Endothelial cell of umbilical vein (primary cell): ENCODE measurements at regions not wholly inside any gene's neighbourhood (a gene's known extent, or its start where the extent isn't known, plus 50 kb on each side); places are given as distances from the start of the nearest gene placed in this dataset.

Experiments
- BruUV-seq: library from RNA; stranded (reverse); fragments of 400-500 nt; replicated peaks from 2 replicates; lab custom pipeline; 2021; lab: Mats Ljungman, UMichigan
- CTCF ChIA-PET: fragments of 300-600, 350-600 bp; sonication (Branson Sonifier 250); formaldehyde crosslinking; loops from one replicate; lab custom pipeline; 2021; ENCODE audit warnings: antibody characterized with exemption, inconsistent platforms; lab: Charles Lee
- POLR2A ChIA-PET: fragments of 300-600, 350-600 bp; sonication (Branson Sonifier 250); formaldehyde crosslinking; loops from one replicate; lab custom pipeline; 2021; ENCODE audit warnings: antibody characterized with exemption, inconsistent platforms; lab: Charles Lee
- DNase-seq: peaks from one replicate; pipeline ENCODE4 v3.0.0-alpha.2; 2011; ENCODE audit warnings: low read depth, low spot score
- FAIRE-seq: peaks from 2 replicates; lab custom pipeline; 2011; peaks lifted over from hg19 to GRCh38; lab: Jason Lieb, UNC
- H2AFZ ChIP-seq: 2 replicates; pipeline ENCODE4 v1.6.0; 2012; ENCODE audit warnings: low read depth, low read length, control low read depth, inconsistent platforms
- H3K27ac ChIP-seq: 2 replicates; pipeline ENCODE4 v1.5.1; 2011; ENCODE audit warnings: low read depth, mild to moderate bottlenecking, control low read depth, low read length, moderate library complexity; ENCODE audit not compliant: insufficient read depth
- H3K27me3 ChIP-seq, 2 experiments: 2 replicates each; pipeline versions ENCODE4 v1.6.0 to v1.6.1; 2011; ENCODE audit warnings: low read length in 2 of 2, mixed read lengths in 1 of 2; ENCODE audit not compliant: control insufficient read depth in 2 of 2, insufficient read depth in 2 of 2
- H3K36me3 ChIP-seq, 2 experiments: 2 replicates in 1 of 2; 3 replicates in 1 of 2; pipeline ENCODE4 v1.5.1; 2011; ENCODE audit warnings: low read length in 2 of 2, mild to moderate bottlenecking in 1 of 2, moderate library complexity in 1 of 2; ENCODE audit not compliant: control insufficient read depth in 2 of 2, insufficient read depth in 2 of 2; ENCODE audit errors: extremely low read depth in 1 of 2
- H3K4me1 ChIP-seq: 3 replicates; pipeline ENCODE4 v1.5.1; 2011; ENCODE audit warnings: mild to moderate bottlenecking, low read length; ENCODE audit not compliant: control insufficient read depth, insufficient read depth; ENCODE audit errors: extremely low read depth
- H3K4me2 ChIP-seq: 2 replicates; pipeline ENCODE4 v1.6.1; 2011; ENCODE audit warnings: low read length, control low read depth, mixed read lengths; ENCODE audit not compliant: insufficient read depth
- H3K4me3 ChIP-seq, 3 experiments: fragments of 200-600 bp in 1 of 3; sonication (generic), shearing (Covaris generic) in 1 of 3; replicated peaks in 1 of 3; 2 replicates each; pipeline ENCODE4 v1.5.1; 2011 to 2016; ENCODE audit warnings: control low read depth in 3 of 3, low read length in 3 of 3, mild to moderate bottlenecking in 2 of 3, inconsistent platforms in 1 of 3, low read depth in 1 of 3, moderate library complexity in 1 of 3; ENCODE audit not compliant: insufficient read depth in 1 of 3
- H3K79me2 ChIP-seq: 2 replicates; pipeline ENCODE4 v1.6.0; 2012; ENCODE audit warnings: low read length, inconsistent platforms; ENCODE audit not compliant: control insufficient read depth, insufficient read depth
- H3K9ac ChIP-seq: replicated peaks from 2 replicates; pipeline ENCODE3; 2011; ENCODE audit warnings: low read length, control low read depth; ENCODE audit not compliant: insufficient read depth; ENCODE audit errors: extremely low read depth
- H3K9me1 ChIP-seq: replicated peaks from 3 replicates; pipeline ENCODE4 v1.6.0; 2011; ENCODE audit warnings: mild to moderate bottlenecking, low read length; ENCODE audit not compliant: control insufficient read depth, insufficient read depth; ENCODE audit errors: extremely low read depth
- H3K9me3 ChIP-seq: replicated peaks from 2 replicates; pipeline ENCODE4 v1.5.1; 2012; ENCODE audit warnings: low read length, inconsistent platforms; ENCODE audit not compliant: control insufficient read depth, insufficient read depth
- H4K20me1 ChIP-seq: replicated peaks from 2 replicates; pipeline ENCODE3; 2011; ENCODE audit warnings: mild to moderate bottlenecking, low read length; ENCODE audit not compliant: control insufficient read depth, insufficient read depth; ENCODE audit errors: extremely low read depth
- CTCF ChIP-seq, 2 donors: IDR thresholded peaks; 1 replicate in 1 of 2; 2 replicates in 1 of 2; pipeline ENCODE4 v1.5.1; 2011; ENCODE audit warnings: low read length in 2 of 2, mild to moderate bottlenecking in 2 of 2, moderate library complexity in 2 of 2, control low read depth in 1 of 2, inconsistent platforms in 1 of 2, low read depth in 1 of 2; ENCODE audit not compliant: insufficient read depth in 1 of 2; ENCODE audit errors: extremely low read depth in 1 of 2
- EZH2 ChIP-seq: IDR thresholded peaks from 2 replicates; pipeline ENCODE4 v1.6.1; 2012; ENCODE audit warnings: borderline replicate concordance, low read depth, mild to moderate bottlenecking, moderate library complexity, low read length, inconsistent platforms; ENCODE audit not compliant: severe bottlenecking
- FOS ChIP-seq: IDR thresholded peaks from 2 replicates; pipeline ENCODE4 v1.6.1; 2011; ENCODE audit warnings: mild to moderate bottlenecking, low read length, moderate library complexity, borderline replicate concordance; ENCODE audit not compliant: insufficient read depth
- GATA2 ChIP-seq: IDR thresholded peaks from 2 replicates; pipeline ENCODE4 v1.7.0; 2011; ENCODE audit warnings: low read depth, mild to moderate bottlenecking, moderate library complexity, mixed read lengths, low read length; ENCODE audit not compliant: insufficient read length, insufficient read depth
- JUN ChIP-seq: IDR thresholded peaks from 2 replicates; pipeline ENCODE4 v1.6.1; 2011; ENCODE audit warnings: borderline replicate concordance, low read depth; ENCODE audit not compliant: insufficient read length, insufficient read depth
- MAX ChIP-seq: IDR thresholded peaks from 2 replicates; pipeline ENCODE4 v1.6.1; 2011; ENCODE audit not compliant: insufficient read depth, insufficient read length
- MYC ChIP-seq: IDR thresholded peaks from one replicate; pipeline ENCODE4 v1.6.1; 2011; ENCODE audit warnings: mild to moderate bottlenecking, low read depth, low read length
- POLR2A ChIP-seq: IDR thresholded peaks from 2 replicates; pipeline ENCODE4 v1.6.1; 2012; ENCODE audit warnings: low read depth, mild to moderate bottlenecking, control low read depth, low read length
- POLR2AphosphoS5 ChIP-seq: IDR thresholded peaks from 2 replicates; pipeline ENCODE4 v1.6.1; 2012; ENCODE audit warnings: low read depth, mild to moderate bottlenecking, control low read depth, low read length, moderate library complexity; ENCODE audit not compliant: insufficient read depth
- dilution Hi-C: fragments of 300-500 bp; cut with MboI; formaldehyde crosslinking; loops from one replicate; pipeline ENCODE4 v1.15.0; 2019; ENCODE audit warnings: low sequenced_read_pairs; ENCODE audit not compliant: extremely low pct_ligation_motif_present
- intact Hi-C: fragments of 100-400 bp; cut with micrococcal nuclease; formaldehyde crosslinking; loops from one replicate; pipeline ENCODE4 v1.10.0; 2022

- BruUV-seq, result no TSS peak
- DNase-seq (no peak), FAIRE-seq (no peak)
- H3K9me3 ChIP-seq, result no peaks in the 10 kb centered on the region
- ChIA-PET CTCF (interaction anchor here (0.6 kb wide), 1 partner anchor 13 kb away, joined by 3 read pairs; no protein-coding TSS in a partner anchor), POLR2A (no interaction called here)
- no peak overlapping the region for H3K27ac ChIP-seq
- intact Hi-C loops (no loop called here), dilution Hi-C loops (no loop called here)
- no peaks in the 10 kb centered on the region for H3K79me2 ChIP-seq
- TF ChIP-seq FOS (no peak), GATA2 (peak; percentile 40)
- H3K4me3 ChIP-seq, result no peak overlapping the region
- no peaks in the 10 kb centered on the region for H3K4me1 ChIP-seq
- H3K4me2 ChIP-seq, result no peak overlapping the region
- no peaks in the 10 kb centered on the region for H3K36me3 ChIP-seq
- no peaks in the 10 kb centered on the region for H3K27me3 ChIP-seq
- no peaks in the 10 kb centered on the region for H3K9me1 ChIP-seq
- H2AFZ ChIP-seq, result no peak overlapping the region
- H4K20me1 ChIP-seq, result no peaks in the 10 kb centered on the region
- no peak overlapping the region for H3K9ac ChIP-seq
These were observed 182.6 kb upstream of the NOX3 start for GRCh38 chr6:155638200-155638599.

GRCh38 chr6:155635416-155635815, 179.8 kb upstream of the NOX3 start:
- Histone ChIP-seq H3K4me2 (no peak overlapping the region), H3K9me3 (no peaks in the 10 kb centered on the region), H3K9ac (no peak overlapping the region), H3K4me3 (no peak overlapping the region), H2AFZ (no peak overlapping the region), H3K9me1 (no peaks in the 10 kb centered on the region), H3K27ac (no peak overlapping the region), H3K4me1 (no peaks in the 10 kb centered on the region), H3K36me3 (no peaks in the 10 kb centered on the region), H4K20me1 (no peaks in the 10 kb centered on the region), H3K79me2 (no peaks in the 10 kb centered on the region), H3K27me3 (no peaks in the 10 kb centered on the region)
- TF ChIP-seq FOS (no peak), EZH2 (no peak), GATA2 (no peak), MYC (no peak), POLR2AphosphoS5 (no peak), POLR2A (no peak), CTCF (IDR thresholded peaks at IDR 0.05; ENCODE audit: extremely low read depth in 1 of 2, insufficient read depth in 1 of 2, low read depth in 1 of 2, low read length in 2 of 2) (no peak), JUN (no peak), MAX (no peak)
- ChIA-PET CTCF (no interaction called here), POLR2A (no interaction called here)
- intact Hi-C loops, result no loop called here
- no peak for FAIRE-seq
- dilution Hi-C loops, result no loop called here
- no peak for DNase-seq
- BruUV-seq, result no TSS peak
